ENCODE measurements at regions not wholly inside any gene's neighbourhood (a gene's known extent, or its start where the extent isn't known, plus 50 kb on each side); places are given as distances from the start of the nearest gene placed in this dataset.

DNA sequence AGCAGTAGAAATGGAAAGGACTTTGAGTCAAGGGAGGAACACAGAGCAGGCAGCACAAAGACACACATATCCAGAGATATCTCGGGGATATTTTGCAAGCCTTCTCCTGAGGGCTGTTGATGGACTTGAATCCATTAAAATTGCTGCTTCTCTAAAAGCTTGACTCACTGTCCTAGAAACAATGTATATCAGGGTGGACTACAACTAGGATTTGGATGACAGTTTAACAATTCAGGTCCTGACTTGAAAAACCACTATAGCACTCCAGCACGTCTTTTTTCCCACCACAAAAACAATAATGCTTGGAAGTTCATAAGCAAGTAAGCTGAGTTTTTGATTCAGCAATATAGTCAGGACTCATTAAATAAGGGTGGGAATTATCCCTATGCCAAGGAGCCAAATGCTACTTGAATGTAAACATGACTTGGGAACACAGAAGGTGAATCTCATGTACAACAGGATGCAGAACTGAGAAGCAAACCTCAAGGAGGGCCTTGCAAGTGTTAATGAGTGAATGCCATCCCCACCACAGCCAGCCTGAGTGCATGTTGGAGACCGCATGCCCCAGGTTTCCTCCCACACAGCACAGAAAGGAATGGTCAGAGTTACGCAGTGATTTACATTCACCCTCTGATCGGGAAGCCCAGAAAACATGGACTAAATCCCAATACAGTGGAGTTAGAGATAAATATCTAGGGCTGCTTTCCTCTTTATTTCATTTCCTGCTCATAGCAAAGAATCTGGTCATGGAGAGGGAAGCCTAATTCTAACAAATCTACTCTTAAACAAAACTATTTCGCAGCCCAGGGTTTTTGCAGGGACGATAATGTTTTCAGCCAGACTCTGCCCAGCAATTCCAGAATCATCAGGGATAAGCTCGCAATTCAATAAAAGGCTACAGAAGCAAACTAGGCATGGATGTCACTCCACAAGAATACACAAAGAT, 98.4 kb upstream of the OR9G4 start:
- Histone ChIP-seq H3K36me3 (no peaks in the 10 kb centered on the region), H3K27me3 (no peaks in the 10 kb centered on the region), H3K4me1 (peaks cover 0 to 5% (median 2%) of the 10 kb centered on the region in 4 donors), H3K4me3 (no peak overlapping the region), H3K27ac (no peak overlapping the region), H3K9me3 (no peaks in the 10 kb centered on the region)
- no peak for DNase-seq
- no peak for TF ChIP-seq POLR2AphosphoS5 (IDR thresholded peaks at IDR 0.05)
- TF ChIP-seq POLR2A (IDR thresholded peaks at IDR 0.05): no peak
- WGBS, 2 donors (ENCODE audit: low coverage in 1 of 2): 62 to 67% methylated on average over 6 to 8 of the region's 8 CpGs
- in situ Hi-C loops (cut with MboI; ENCODE audit: low pct_ligation_motif_present in 1 of 4, low pct_unique_long_range_greater_than_20kb in 1 of 4, low sequenced_read_pairs in 3 of 4) (loop anchor here in 2 of 4 donors (10.0 to 25.0 kb wide), 3 partner anchors 265 to 415 kb away; no protein-coding TSS in a partner anchor), intact Hi-C loops (cut with DNase I; ENCODE audit: low total_unique reads) (loop anchor here (1.0 to 10.0 kb wide), 2 partner anchors 21 to 398 kb away; no protein-coding TSS in a partner anchor)

GRCh38 chr11:56845121-56845732, 96.7 kb upstream of the OR9G4 start:
- Histone ChIP-seq H3K27me3 (no peaks in the 10 kb centered on the region), H3K9me3 (no peaks in the 10 kb centered on the region), H3K4me3 (no peak overlapping the region), H3K27ac (no peak overlapping the region), H3K4me1 (peaks cover 0 to 10% (median 4%) of the 10 kb centered on the region in 4 donors), H3K36me3 (no peaks in the 10 kb centered on the region)
- in situ Hi-C loops (cut with MboI; ENCODE audit: low pct_ligation_motif_present in 1 of 4, low pct_unique_long_range_greater_than_20kb in 1 of 4, low sequenced_read_pairs in 3 of 4): loop anchor here in 2 of 4 donors (10.0 to 25.0 kb wide), 3 partner anchors 267 to 417 kb away; no protein-coding TSS in a partner anchor
- DNase-seq: no peak
- intact Hi-C loops (cut with DNase I; ENCODE audit: low total_unique reads): loop anchor here (10.0 kb wide), 1 partner anchor 400 kb away; no protein-coding TSS in a partner anchor
- 91% methylated on average over 15 of the region's 20 CpGs; no CpG with 5 or more reads in 1 of the 2 donors for WGBS, 2 donors (ENCODE audit: low coverage in 1 of 2)
- TF ChIP-seq POLR2A (IDR thresholded peaks at IDR 0.05) (no peak), POLR2AphosphoS5 (IDR thresholded peaks at IDR 0.05) (no peak), EP300 (IDR thresholded peaks at IDR 0.05; ENCODE audit: low read depth) (no peak), CTCF (IDR thresholded peaks at IDR 0.05) (no peak)

DNA sequence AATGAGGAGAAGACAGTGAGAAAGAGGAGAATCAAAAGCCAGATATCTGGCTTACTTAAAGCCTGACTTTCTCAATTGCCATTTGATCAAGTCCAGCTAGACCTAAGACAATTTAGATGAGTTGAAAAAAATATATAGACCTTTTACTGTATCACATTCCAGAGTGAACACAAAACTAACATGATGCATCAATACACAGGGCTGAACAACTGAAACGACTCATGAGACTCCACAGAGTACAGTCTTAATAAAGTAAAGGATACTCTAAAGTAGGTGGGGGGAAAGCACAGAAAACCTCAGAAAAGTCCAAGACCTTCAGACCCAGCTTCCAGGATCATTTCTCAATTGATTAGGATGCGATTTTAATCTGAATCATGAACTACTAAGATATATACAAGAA, 95.3 kb upstream of the OR9G4 start:
- H3K27me3 ChIP-seq: no peaks in the 10 kb centered on the region
- no peak overlapping the region for H3K4me3 ChIP-seq
- peaks cover 0 to 6% (median 3%) of the 10 kb centered on the region in 4 donors for H3K4me1 ChIP-seq
- no peak overlapping the region for H3K27ac ChIP-seq
- no peak for DNase-seq
- TF ChIP-seq POLR2AphosphoS5 (IDR thresholded peaks at IDR 0.05): no peak
- no peak for TF ChIP-seq EP300 (IDR thresholded peaks at IDR 0.05; ENCODE audit: low read depth)
- TF ChIP-seq CTCF (IDR thresholded peaks at IDR 0.05): no peak
- no peak for TF ChIP-seq POLR2A (IDR thresholded peaks at IDR 0.05)
- H3K36me3 ChIP-seq: no peaks in the 10 kb centered on the region
- intact Hi-C loops (cut with DNase I; ENCODE audit: low total_unique reads): loop anchor here (10.0 kb wide), 1 partner anchor 401 kb away; no protein-coding TSS in a partner anchor
- WGBS, 2 donors (ENCODE audit: low coverage in 1 of 2): 73 to 100% methylated on average over 1 to 2 of the region's 2 CpGs
- no peaks in the 10 kb centered on the region for H3K9me3 ChIP-seq
- in situ Hi-C loops (cut with MboI; ENCODE audit: low pct_ligation_motif_present in 1 of 4, low pct_unique_long_range_greater_than_20kb in 1 of 4, low sequenced_read_pairs in 3 of 4): loop anchor here in 2 of 4 donors (10.0 to 25.0 kb wide), 3 partner anchors 268 to 418 kb away; no protein-coding TSS in a partner anchor

DNA sequence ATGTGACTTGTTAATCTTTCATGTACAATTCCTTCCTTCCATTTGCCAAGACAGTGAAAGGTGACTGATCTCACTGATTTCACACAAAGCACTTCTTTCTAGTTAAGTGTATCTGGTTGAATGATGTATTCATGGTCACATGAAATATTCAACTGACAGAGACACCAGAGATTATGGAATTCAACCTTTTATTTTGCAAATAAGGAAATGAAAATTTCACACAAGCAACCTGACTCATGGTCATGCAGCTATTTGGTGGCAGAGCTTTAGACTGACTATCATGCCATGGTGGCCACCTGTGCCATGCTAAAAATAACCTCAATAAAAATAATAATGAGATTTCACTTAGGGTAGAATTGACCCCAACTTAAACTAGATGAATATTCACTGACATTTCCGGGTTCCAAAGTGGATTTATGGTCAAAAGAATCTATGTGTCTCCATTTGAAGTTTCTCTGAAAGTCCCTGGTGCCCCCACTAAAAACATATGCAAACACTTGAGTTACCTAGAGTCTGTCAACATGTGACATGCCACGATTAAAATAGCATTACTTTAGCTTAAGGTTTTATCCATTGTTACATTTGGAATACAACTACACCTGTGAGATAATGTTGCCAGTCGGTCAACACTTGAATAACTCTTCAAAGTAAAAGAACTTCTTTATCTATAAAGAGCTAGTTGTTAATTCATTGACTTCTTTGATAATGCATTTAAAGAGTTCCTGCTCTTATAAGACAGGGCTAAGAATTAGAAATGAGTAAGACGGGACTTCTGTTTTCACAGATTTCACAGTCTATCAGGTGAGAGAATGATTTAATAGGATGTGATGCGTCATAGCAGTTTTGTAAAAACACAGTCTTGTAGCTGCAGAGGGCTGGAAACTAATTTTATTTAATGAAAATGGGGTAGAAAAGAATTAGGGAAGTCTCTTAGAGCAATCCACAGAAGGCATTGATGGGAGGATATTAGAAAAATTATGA, 94.6 kb upstream of the OR9G4 start:
- no peak for DNase-seq
- intact Hi-C loops (cut with DNase I; ENCODE audit: low total_unique reads): loop anchor here (10.0 kb wide), 1 partner anchor 402 kb away; no protein-coding TSS in a partner anchor
- WGBS, 2 donors (ENCODE audit: low coverage in 1 of 2): 60 to 69% methylated on average over 5 of the region's 5 CpGs
- in situ Hi-C loops (cut with MboI; ENCODE audit: low pct_ligation_motif_present in 1 of 4, low pct_unique_long_range_greater_than_20kb in 1 of 4, low sequenced_read_pairs in 3 of 4): loop anchor here in 2 of 4 donors (10.0 to 25.0 kb wide), 3 partner anchors 269 to 419 kb away; no protein-coding TSS in a partner anchor
- no peak for TF ChIP-seq CTCF (IDR thresholded peaks at IDR 0.05)
- TF ChIP-seq POLR2AphosphoS5 (IDR thresholded peaks at IDR 0.05): no peak
- no peak for TF ChIP-seq EP300 (IDR thresholded peaks at IDR 0.05; ENCODE audit: low read depth)
- no peak for TF ChIP-seq POLR2A (IDR thresholded peaks at IDR 0.05)
- no peaks in the 10 kb centered on the region for H3K36me3 ChIP-seq
- H3K4me1 ChIP-seq: peaks cover 0 to 5% (median 3%) of the 10 kb centered on the region in 4 donors
- H3K4me3 ChIP-seq: no peak overlapping the region
- no peak overlapping the region for H3K27ac ChIP-seq
- no peaks in the 10 kb centered on the region for H3K9me3 ChIP-seq
- no peaks in the 10 kb centered on the region for H3K27me3 ChIP-seq

All from transverse colon (tissue), 4 donors.